ENCODE measurements at regions not wholly inside any gene's neighbourhood (a gene's known extent, or its start where the extent isn't known, plus 50 kb on each side); places are given as distances from the start of the nearest gene placed in this dataset.

- TF ChIP-seq POLR2A (IDR thresholded peaks at IDR 0.05) (no peak), CTCF (IDR thresholded peaks at IDR 0.05 in 8 of 11, conservative IDR thresholded peaks at IDR 0.05 in 3 of 11) (no peak), POLR2AphosphoS5 (IDR thresholded peaks at IDR 0.05) (no peak)
These were observed 398.1 kb downstream of the OCA2 start for GRCh38 chr15:27701014-27701413.

Data from spleen (tissue), 7 donors.